Loucy (cell line): ENCODE measurements at regions not wholly inside any gene's neighbourhood (a gene's known extent, or its start where the extent isn't known, plus 50 kb on each side); places are given as distances from the start of the nearest gene placed in this dataset.

Experiments used
- CTCF ChIP-seq: fragments of 200-600 bp; sonication (generic); conservative IDR thresholded peaks from 2 replicates; pipeline ENCODE4 v1.5.1; 2014; ENCODE audit warnings: mild to moderate bottlenecking, antibody characterized with exemption, low read length
- EZH2phosphoT487 ChIP-seq: fragments of 200-600 bp; IDR thresholded peaks from 2 replicates; pipeline ENCODE4 v1.6.1; 2018; ENCODE audit warnings: antibody characterized with exemption, mild to moderate bottlenecking, moderate library complexity, borderline replicate concordance

GRCh38 chr3:82141592-82141991 lies 380.1 kb upstream of the GBE1 start:
- TF ChIP-seq CTCF (no peak), EZH2phosphoT487 (no peak)
